PC-9 (cell line): ENCODE measurements at regions not wholly inside any gene's neighbourhood (a gene's known extent, or its start where the extent isn't known, plus 50 kb on each side); places are given as distances from the start of the nearest gene placed in this dataset.

Experiments used
- CTCF ChIP-seq: fragments of 200-600 bp; sonication (generic); conservative IDR thresholded peaks from 2 replicates; pipeline ENCODE4 v1.6.1; 2017; ENCODE audit warnings: mixed run types, antibody characterized with exemption, mild to moderate bottlenecking, moderate library complexity
- EZH2 ChIP-seq: fragments of 200-600 bp; sonication (generic); IDR thresholded peaks from 2 replicates; pipeline ENCODE4 v1.8.0; 2017; ENCODE audit warnings: antibody characterized with exemption, low read depth

- TF ChIP-seq CTCF: no peak
- no peak for TF ChIP-seq EZH2
These were observed 747.4 kb upstream of the SALL3 start for GRCh38 chr18:78232196-78232595.
